HG02970 (cell line): ENCODE measurements at regions not wholly inside any gene's neighbourhood (a gene's known extent, or its start where the extent isn't known, plus 50 kb on each side); places are given as distances from the start of the nearest gene placed in this dataset.
"Not testable (repeated sequence)": the region's sequence is repeated elsewhere in the genome, so short reads cannot be mapped to it uniquely, and the experiment has no call there.

ENCODE experiments used
- ATAC-seq: cut with Tn5 transposase; IDR thresholded peaks from one replicate; pipeline ENCODE4 v1.9.1; 2021; ENCODE audit warnings: mild to moderate bottlenecking, moderate library complexity, moderate number of reproducible peaks; ENCODE audit not compliant: unreplicated experiment, low FRiP score

DNA sequence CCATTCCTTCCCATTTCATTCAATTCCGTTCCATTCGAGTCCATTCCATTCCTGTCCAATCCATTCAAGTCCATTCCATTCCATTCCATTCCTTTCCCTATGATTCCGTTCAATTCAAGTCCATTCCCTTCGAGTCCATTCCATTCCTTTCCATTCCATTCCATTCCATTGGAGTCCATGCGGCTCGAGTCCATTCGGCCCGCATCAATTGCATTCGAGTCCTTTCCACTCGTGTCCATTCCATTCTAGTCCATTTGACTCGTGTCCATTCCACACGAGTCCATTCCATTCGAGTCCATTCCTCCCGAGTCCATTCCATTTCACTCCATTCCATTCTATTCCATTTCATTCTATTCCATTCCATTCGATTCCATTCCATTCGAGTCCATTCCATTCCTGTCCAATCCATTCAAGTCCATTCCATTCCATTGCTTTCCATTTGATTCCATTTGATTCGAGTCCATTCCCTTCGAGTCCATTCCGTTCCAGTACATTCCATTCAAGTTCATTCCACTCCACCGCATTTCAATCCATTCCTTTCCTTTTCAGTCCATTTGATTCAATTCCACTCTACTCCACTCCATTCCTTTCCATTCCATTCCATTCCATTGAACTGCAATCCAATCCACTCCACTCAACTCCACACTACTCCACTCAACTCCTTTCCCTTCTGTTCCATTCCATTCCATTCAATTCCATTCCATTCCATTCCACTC lies 2565.9 kb upstream of the TPTE start:
- not testable (repeated sequence) for ATAC-seq

DNA sequence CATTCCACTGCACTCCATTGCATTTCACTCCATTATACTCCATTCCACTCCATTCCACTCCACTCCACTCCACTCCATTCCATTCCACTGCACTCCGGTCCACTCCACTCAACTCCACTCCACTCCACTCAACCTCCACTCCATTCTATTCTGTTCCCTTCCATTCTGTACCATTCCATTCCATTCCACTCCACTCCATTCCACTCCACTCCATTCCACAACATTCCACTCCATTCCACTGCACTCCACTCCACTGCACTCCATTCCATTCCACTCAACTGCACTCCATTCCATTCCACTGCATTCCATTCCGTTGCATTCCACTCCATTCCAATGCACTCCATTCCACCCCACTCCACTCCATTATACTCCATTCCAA lies 2565.3 kb upstream of the TPTE start:
- not testable (repeated sequence) for ATAC-seq

DNA sequence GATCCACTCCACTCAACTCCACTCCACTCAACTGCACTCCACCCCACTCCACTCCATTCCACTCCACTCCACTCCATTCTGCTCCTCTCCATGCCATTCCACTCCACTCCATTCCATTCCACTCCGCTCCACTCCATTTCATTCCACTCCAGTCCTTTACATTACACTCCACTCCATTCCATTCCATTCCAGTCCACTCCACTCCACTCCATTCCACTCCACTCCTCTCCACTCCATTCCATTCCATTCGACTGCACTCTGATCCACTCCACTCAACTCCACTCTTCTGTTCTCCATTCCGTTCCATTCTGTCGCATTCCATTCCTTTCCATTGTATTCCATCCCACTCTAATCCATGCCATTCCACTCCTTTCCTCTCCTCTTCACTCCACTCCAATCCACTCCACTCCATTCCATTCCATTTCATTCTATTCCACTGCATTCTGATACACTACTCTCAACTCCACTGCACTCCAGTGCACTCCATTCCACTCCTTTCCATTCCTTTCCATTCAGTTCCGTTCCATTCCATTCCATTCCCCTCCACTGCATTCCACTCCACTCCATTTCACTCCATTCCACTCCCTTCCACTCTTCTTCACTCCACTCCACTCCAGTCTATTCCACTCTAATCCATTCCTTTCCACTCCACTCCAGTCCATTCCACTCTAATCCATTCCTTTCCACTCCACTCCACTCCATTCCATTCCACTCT lies 2564.2 kb upstream of the TPTE start:
- ATAC-seq, result not testable (repeated sequence)

DNA sequence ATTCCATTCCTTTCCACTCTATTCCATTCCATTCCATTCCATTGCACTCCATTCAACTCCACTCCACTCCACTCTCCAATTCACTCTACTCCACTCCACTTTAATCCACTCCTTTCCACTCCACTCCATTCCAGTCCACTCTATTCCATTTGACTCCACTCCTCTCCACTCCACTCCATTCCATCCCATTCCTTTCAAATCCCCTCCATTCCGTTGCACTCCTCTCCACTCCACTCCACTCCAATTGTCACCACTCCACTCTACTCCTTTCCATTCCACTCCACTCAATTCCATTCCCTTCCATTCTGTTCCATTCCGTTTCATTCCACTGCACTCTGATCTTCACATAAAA lies 2563.7 kb upstream of the TPTE start:
- ATAC-seq, result no peak
